HepG2 (cell line): ENCODE measurements at regions not wholly inside any gene's neighbourhood (a gene's known extent, or its start where the extent isn't known, plus 50 kb on each side); places are given as distances from the start of the nearest gene placed in this dataset.

ENCODE experiments used
- AFF4 ChIP-seq: sonication (generic); formaldehyde crosslinking; IDR thresholded peaks from 2 replicates; pipeline ENCODE4 v1.4.0; 2020; ENCODE audit warnings: missing genetic modification reagents
- BATF2 ChIP-seq: sonication (generic); formaldehyde crosslinking; IDR thresholded peaks from 2 replicates; pipeline ENCODE4 v1.8.0; 2022; ENCODE audit warnings: mild to moderate bottlenecking, missing genetic modification reagents, moderate library complexity
- CBX5 ChIP-seq: sonication (generic); formaldehyde crosslinking; IDR thresholded peaks from 2 replicates; pipeline ENCODE4 v1.4.0; 2020; ENCODE audit warnings: missing genetic modification reagents, borderline replicate concordance
- CHD4 ChIP-seq: fragments of 200-600 bp; sonication (generic); IDR thresholded peaks from 2 replicates; pipeline ENCODE4 v1.7.0; 2017; ENCODE audit warnings: mild to moderate bottlenecking, low read length, borderline replicate concordance
- DR1 ChIP-seq: sonication (generic); formaldehyde crosslinking; IDR thresholded peaks from 2 replicates; pipeline ENCODE4 v1.8.0; 2021; ENCODE audit warnings: mild to moderate bottlenecking, missing genetic modification reagents, inconsistent platforms
- FOSL2 ChIP-seq: sonication (generic); formaldehyde crosslinking; IDR thresholded peaks from 2 replicates; pipeline ENCODE4 v1.4.0; 2020; ENCODE audit warnings: missing genetic modification reagents
- HBP1 ChIP-seq: IDR thresholded peaks from 2 replicates; pipeline ENCODE4 v1.6.1; 2016; ENCODE audit warnings: low read depth, control low read depth
- HNF4A ChIP-seq: sonication (generic); formaldehyde crosslinking; IDR thresholded peaks from 2 replicates; pipeline ENCODE4 v1.4.0; 2020; ENCODE audit warnings: missing genetic modification reagents
- IRF2 ChIP-seq: IDR thresholded peaks from 2 replicates; pipeline ENCODE4 v1.6.1; 2018; ENCODE audit warnings: missing genetic modification reagents, missing compliant biosample characterization
- KLF11 ChIP-seq: IDR thresholded peaks from 2 replicates; pipeline ENCODE4 v1.6.1; 2016; ENCODE audit warnings: missing compliant biosample characterization
- MTF1 ChIP-seq: sonication (generic); formaldehyde crosslinking; IDR thresholded peaks from 2 replicates; pipeline ENCODE4 v1.5.0; 2020; ENCODE audit warnings: missing genetic modification reagents
- NCOA2 ChIP-seq: sonication (generic); formaldehyde crosslinking; IDR thresholded peaks from 2 replicates; pipeline ENCODE4 v1.8.0; 2022; ENCODE audit warnings: inconsistent platforms
- PBX2 ChIP-seq: IDR thresholded peaks from 2 replicates; pipeline ENCODE4 v1.6.1; 2016; ENCODE audit warnings: control low read depth
- PCBP1 ChIP-seq: fragments of 200-400 bp; formaldehyde crosslinking; IDR thresholded peaks from 2 replicates; pipeline ENCODE4 v1.6.1; 2017; ENCODE audit warnings: mild to moderate bottlenecking, low read depth, low read length, borderline replicate concordance
- PHF5A ChIP-seq: IDR thresholded peaks from one replicate; pipeline ENCODE4 v1.6.1; 2018; ENCODE audit warnings: low read depth, missing genetic modification reagents; ENCODE audit not compliant: unreplicated experiment
- RCOR2 ChIP-seq: IDR thresholded peaks from 2 replicates; pipeline ENCODE4 v1.6.1; 2016; ENCODE audit warnings: missing biosample characterization, missing genetic modification reagents
- RFXANK ChIP-seq: IDR thresholded peaks from 2 replicates; pipeline ENCODE4 v1.6.1; 2016
- ZBTB7B ChIP-seq: sonication (generic); formaldehyde crosslinking; IDR thresholded peaks from 2 replicates; pipeline ENCODE4 v1.4.0; 2020; ENCODE audit warnings: missing genetic modification reagents
- ZNF207 ChIP-seq: fragments of 450-650 bp; IDR thresholded peaks from 2 replicates; pipeline ENCODE4 v1.6.1; 2016; ENCODE audit warnings: antibody characterized with exemption, borderline replicate concordance
- ZNF724P ChIP-seq: sonication (generic); formaldehyde crosslinking; IDR thresholded peaks from 2 replicates; pipeline ENCODE4 v1.8.0; 2022; ENCODE audit warnings: missing genetic modification reagents, borderline replicate concordance
- ZNF781 ChIP-seq: sonication (generic); formaldehyde crosslinking; IDR thresholded peaks from 2 replicates; pipeline ENCODE4 v1.5.1; 2020; ENCODE audit warnings: borderline replicate concordance, mild to moderate bottlenecking, missing genetic modification reagents; ENCODE audit errors: not compliant biosample characterization
- ZNF839 ChIP-seq: sonication (generic); formaldehyde crosslinking; IDR thresholded peaks from 2 replicates; pipeline ENCODE4 v1.4.0; 2020; ENCODE audit warnings: missing genetic modification reagents, mild to moderate bottlenecking, borderline replicate concordance

- TF ChIP-seq CBX5 (CRISPR knock-in tag) (no peak), RCOR2 (no peak), PHF5A (CRISPR knock-in tag) (no peak), FOSL2 (CRISPR knock-in tag) (0 out of 2 replicates have a peak, but pooled peaks have one; percentile 22), ZNF724P (CRISPR knock-in tag) (no peak), ZNF781 (CRISPR knock-in tag) (no peak), NCOA2 (CRISPR knock-in tag) (no peak), PCBP1 (no peak), CHD4 (no peak), IRF2 (no peak), AFF4 (no peak), ZNF207 (no peak), HNF4A (CRISPR knock-in tag) (peak; percentile 52), BATF2 (no peak), HBP1 (CRISPR knock-in tag) (no peak), PBX2 (no peak), ZNF839 (CRISPR knock-in tag) (no peak), DR1 (no peak), MTF1 (no peak), ZBTB7B (no peak), KLF11 (CRISPR knock-in tag) (no peak), RFXANK (no peak)
Measured at GRCh38 chr7:36079446-36080025, 73.5 kb upstream of the EEPD1 start (continued).
